A172 (cell line): ENCODE measurements at regions not wholly inside any gene's neighbourhood (a gene's known extent, or its start where the extent isn't known, plus 50 kb on each side); places are given as distances from the start of the nearest gene placed in this dataset.

Experiments
- DNase-seq: peaks from one replicate; pipeline ENCODE4 v3.0.0-alpha.2; 2015; ENCODE audit warnings: low spot score

- DNase-seq, result no peak
Measured at GRCh38 chr14:98364961-98365360, 907.0 kb downstream of the BCL11B start.

GRCh38 chr14:98366429-98366828 is 905.6 kb downstream of the BCL11B start:
- DNase-seq, result no peak

GRCh38 chr14:98368221-98368620 is 903.8 kb downstream of the BCL11B start:
- DNase-seq, result no peak

DNA sequence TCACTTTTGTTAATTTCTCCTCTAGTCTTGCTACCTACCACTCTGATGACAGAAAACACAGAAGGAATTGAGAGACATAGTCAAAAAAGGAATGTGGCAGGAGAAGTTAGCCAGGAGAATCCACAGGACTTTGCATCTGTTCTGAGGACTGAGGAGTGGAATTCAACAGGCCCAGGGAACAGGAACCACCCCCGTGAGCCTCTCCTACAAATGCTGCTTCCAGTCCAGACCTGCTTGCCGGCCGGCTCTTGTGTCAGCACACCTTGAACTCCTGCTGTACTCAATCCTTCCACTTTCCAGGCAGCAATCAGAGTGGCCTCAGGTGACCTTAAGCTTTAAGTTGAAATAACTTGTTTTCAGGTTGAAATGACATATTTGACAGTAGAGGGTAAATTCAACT is 903.1 kb downstream of the BCL11B start:
- DNase-seq, result no peak

DNA sequence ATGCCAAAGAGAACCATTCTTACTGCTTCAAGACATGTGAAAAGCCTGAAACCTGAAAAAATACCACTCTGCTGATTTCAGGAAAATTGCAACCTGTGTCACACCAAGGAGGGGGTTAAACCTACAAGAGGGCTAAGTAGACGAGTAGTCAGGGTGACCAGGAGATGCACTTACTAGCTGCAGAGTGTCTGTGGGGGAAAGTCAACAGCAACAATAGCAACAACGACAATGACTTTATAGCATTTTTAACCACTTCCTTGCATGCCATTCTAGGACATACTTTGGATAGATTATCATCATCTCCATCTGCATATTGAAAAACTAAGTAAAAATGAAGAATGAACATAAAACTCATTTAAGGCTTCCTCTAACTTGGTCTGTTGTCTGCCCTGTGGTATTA is 902.7 kb downstream of the BCL11B start:
- DNase-seq, result no peak

- no peak for DNase-seq
Measured at GRCh38 chr14:98370352-98370751, 901.6 kb downstream of the BCL11B start.

- no peak for DNase-seq
Measured at GRCh38 chr14:98371141-98371540, 900.9 kb downstream of the BCL11B start.

- DNase-seq, result no peak
Measured at GRCh38 chr14:98374136-98374535, 897.9 kb downstream of the BCL11B start.

DNA sequence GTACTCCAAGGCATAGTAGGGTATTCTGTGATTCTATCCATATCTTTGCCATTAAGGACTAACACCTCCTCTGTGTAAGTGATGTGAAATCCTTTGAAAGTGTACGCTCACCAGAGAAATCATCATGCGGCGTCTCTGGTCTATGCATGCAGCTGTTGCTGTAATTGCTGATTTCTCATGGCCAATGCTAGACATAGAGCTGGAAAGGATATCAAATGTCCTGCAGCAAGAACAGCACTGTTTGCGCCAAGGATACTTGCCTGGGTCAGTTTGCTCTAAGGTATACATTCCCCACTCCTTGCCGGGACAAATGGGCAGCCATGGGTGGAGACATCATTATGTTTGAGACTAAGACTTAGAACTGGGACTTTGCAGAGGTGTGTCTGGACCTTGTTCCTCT is 896.4 kb downstream of the BCL11B start:
- no peak for DNase-seq

- DNase-seq, result no peak
Measured at GRCh38 chr14:98379830-98380229, 892.2 kb downstream of the BCL11B start.

DNA sequence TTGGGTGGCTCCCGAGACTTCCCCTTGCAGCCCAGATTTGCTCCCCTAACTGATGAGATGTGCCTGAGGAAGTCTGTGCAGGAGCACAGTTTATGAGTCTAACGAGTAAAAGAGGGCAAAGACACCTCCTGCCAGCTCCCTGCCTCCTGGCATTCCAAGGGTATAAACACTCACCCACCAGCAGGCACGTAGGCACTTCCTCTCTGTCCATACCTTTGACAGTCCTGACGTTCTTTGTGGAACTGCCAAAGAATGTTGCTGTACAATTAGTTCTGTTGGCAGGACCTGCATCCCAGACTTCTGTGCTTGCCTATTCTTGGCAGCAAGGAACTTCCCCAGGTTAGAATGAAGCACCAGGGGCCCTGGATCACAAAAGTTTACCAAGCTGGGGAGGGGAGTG is 889.3 kb downstream of the BCL11B start:
- no peak for DNase-seq

DNA sequence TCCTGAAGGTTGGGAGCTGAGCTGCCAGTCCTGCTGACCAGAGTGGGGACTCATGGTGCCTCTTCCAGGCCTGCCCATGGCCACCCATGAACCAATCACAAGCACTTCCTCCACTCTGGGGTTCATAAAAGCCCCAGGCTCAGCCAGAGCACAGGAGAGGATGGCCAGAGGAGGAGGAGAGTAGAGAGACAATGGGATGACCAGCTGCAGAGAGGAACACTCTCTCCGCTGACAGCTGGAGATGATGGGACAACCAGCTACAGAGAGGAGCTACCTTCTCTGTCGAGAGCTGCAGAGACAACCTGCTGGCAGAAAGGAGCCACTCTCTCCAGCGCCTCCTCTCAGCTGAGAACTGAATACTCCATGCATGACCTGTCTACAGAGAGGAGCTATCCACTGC is 886.1 kb downstream of the BCL11B start:
- DNase-seq, result no peak

- no peak for DNase-seq
Measured at GRCh38 chr14:98391061-98391460, 880.9 kb downstream of the BCL11B start.

GRCh38 chr14:98393527-98393926 is 878.5 kb downstream of the BCL11B start:
- DNase-seq, result no peak

DNA sequence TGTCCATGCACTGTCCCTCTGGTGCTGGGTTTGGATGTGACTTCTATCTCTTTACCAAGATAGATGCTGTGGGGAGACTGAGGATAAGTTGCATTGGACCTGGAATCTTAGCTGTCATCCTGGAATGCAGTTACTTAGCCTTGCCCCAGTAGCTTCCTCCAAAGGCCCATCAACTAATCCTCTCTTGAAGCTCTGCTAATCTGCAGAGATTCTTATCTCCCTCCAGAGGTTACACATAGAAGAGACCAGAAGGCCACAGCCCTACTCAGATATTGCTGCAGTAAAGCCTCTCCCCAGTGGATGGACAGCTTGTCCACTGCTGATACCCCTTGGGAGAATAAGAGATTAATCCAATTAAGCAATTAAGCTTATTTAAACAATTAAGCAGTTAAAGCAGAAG is 867.2 kb downstream of the BCL11B start:
- no peak for DNase-seq

DNA sequence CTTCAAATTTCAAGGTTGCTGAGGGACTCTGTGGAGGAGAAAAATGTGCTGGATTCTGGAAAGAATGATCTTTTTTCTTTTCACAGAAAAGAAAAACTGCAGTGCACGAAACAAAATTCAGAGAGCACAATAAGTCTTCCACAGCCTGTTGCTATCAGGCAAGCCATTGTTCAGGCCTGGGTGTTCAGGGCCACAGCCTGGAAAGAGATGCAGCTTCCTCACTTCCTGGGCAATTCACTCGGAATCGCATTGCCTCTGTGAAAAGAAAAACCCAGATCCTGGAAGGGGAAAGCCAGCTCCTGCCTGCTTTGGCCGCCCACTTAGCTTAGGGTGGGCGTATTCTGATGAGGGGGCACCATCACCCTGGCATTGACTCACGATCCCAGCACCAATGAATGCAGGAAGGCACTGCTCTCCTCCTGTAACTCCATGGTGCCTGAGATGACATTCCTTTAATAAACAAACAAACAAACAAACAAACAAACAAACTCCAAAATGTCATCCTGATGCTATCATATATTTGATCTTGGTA is 863.9 kb downstream of the BCL11B start:
- DNase-seq, result no peak

DNA sequence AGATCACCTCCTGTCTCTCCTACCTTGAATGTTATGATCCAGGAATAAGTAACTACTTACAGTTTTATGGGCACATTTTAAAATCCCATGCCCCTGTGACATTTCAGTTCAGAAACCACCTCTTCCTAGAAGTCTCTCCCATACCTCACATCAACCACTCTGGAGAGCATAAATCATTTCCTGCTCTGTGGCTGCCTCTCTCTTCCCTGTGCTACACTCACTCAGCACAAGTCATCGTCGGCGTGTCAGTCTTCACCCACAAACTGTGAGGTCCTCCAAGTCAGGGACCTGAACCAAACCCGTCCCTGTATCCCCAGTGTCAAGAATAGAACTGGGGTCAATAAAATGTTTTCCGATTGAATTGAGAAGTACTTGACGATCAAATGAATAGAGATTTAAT is 863.3 kb downstream of the BCL11B start:
- DNase-seq, result no peak

DNA sequence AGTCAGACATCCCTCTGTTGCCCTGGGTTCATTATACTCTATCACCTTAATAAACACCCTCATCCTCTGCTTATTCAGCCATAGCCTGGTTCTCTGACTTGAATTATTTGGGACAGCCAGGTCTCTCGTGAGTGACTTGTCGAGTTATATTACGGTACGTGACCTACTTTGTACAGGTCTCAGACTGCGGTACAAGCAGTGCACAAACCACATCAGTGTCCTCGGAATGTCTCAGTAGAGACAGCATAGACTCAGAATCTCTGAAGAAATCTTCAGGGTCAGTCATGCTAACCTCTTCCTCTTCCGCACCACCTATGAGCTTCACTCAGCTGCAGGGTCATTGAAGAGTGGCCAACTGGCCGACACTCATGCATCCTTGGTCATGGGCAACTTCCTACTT is 860.8 kb downstream of the BCL11B start:
- DNase-seq, result no peak

DNA sequence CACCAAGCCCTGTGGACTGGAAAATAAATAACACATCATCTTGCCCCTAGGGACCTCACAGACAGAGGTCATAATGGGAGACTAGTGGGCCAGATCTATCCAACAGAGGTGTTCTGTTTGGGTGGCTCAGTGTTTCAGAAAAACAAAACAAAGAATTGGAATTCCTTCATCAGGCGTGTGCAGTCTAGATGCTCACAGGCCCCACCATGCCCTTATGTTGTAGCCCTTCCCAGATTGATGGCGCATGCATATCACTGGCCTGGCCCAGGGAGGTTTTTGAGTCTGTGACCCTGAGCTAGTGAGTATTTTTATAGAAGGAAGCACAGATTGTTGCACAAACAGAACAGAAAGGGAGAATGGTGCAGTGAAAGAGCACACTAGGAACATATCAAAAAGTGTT is 859.6 kb downstream of the BCL11B start:
- no peak for DNase-seq

DNA sequence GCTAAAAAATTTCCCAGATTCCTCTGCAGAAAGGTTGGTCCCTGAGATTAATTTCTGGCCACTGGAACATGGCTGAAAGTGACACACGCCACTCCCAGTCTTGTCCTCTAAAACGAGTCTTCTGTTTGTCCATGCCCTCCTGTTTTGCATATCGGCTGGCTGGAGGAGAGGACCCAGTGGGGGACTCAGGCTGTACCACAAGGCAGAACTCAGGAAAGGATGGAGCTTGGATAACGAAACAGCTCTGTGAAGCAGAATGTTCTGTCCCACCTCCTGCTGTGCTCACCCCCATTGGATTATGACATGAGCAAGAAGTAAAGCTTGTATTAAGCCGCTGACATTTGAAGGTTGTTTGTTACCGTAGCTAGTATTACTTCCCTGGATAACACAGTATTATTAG is 856.2 kb downstream of the BCL11B start:
- no peak for DNase-seq

- no peak for DNase-seq
Measured at GRCh38 chr14:98417001-98417400, 855.0 kb downstream of the BCL11B start.

DNA sequence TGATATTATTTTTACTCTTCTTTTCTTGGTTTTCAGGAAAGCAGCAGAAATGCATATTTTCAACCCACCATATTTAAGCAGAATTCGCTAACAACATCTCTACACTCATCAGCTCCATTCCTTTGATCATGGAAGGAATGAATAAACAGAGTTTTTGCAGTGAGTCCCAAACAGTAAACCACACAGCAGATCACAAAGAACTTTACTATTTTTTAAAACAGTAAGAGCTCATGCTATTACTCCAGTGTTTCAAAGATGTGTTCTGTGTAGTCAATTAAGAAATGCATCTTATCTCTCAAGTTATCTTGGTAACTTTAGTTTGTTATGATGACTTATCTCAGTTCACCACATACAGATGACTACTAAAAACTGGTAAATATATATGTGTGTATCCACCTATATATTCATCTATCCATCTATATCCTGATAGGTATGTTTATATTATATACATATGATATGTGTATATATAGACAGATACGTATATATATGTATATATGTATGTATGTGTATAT is 843.5 kb downstream of the BCL11B start:
- DNase-seq, result no peak

- no peak for DNase-seq
Measured at GRCh38 chr14:98433436-98433835, 838.6 kb downstream of the BCL11B start.

DNA sequence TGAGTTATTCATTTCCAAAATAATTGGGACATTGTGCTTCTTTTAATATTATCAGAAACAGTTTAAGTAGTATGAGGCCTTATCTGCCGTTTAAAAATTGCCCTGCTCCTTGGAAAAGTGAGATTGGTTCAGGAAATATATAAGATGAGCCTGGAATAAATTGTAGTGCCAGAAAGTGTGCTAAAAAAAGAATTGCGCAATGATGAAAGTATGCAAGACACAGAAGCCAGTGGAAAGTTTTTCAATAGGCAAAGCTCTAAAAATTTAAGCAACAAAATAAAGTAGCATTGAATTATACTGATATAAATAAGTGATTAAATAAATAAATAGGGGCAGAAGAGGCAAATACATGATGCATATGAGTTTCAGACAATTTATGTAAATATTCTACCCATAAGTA is 834.9 kb downstream of the BCL11B start:
- DNase-seq, result no peak

GRCh38 chr14:98444077-98444476 is 827.9 kb downstream of the BCL11B start:
- DNase-seq, result no peak
